ENCODE measurements at regions not wholly inside any gene's neighbourhood (a gene's known extent, or its start where the extent isn't known, plus 50 kb on each side); places are given as distances from the start of the nearest gene placed in this dataset.

DNA sequence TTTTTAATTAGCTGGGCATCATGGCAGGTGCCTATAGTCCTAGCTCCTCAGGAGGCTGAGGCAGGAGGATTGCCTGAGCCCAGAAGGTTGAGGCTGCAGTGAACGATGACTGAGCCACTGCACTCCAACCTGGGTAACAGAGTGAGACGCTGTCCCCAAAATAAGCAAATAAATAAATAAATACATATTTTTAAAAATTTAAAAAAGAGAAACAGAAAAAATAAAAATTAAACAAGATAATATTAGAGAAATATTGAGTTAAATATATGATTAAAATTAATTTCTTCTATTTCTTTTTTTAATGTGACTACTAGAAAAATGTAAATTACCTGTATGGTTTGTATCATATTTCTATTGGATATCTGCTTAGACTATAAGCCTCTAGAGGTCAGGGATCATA lies 59.3 kb upstream of the ATP1A1 start:
- TF ChIP-seq, protein P1, sequence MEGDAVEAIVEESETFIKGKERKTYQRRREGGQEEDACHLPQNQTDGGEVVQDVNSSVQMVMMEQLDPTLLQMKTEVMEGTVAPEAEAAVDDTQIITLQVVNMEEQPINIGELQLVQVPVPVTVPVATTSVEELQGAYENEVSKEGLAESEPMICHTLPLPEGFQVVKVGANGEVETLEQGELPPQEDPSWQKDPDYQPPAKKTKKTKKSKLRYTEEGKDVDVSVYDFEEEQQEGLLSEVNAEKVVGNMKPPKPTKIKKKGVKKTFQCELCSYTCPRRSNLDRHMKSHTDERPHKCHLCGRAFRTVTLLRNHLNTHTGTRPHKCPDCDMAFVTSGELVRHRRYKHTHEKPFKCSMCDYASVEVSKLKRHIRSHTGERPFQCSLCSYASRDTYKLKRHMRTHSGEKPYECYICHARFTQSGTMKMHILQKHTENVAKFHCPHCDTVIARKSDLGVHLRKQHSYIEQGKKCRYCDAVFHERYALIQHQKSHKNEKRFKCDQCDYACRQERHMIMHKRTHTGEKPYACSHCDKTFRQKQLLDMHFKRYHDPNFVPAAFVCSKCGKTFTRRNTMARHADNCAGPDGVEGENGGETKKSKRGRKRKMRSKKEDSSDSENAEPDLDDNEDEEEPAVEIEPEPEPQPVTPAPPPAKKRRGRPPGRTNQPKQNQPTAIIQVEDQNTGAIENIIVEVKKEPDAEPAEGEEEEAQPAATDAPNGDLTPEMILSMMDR (IDR thresholded peaks at IDR 0.05) = no peak

DNA sequence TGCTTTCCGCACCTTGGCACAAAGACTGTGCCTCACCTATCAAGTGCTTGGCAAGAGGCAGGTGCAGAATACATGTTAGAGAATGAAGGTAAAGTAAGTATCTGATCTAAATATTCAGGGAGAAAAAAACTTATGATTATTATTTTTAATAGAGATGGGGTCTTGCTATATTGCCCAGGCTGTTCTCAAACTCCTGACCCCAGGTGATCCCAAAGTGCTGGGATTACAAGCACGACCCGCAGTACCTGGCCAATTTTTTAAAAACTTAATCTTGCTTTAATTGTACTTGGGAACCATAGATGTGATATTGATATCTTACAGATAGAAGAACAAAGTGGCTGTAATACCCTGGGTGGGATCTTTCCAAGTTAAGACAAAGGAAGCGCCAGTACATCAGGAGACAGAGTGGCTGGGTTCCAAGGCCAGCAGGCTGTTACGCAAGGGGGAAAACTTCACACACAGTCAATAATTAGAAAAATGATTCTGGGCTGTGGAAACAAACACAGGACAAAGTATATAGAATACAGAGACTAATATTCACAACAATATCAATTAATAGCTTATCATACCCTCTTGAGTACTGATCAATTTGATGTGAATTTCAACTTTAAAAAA lies 58.6 kb upstream of the ATP1A1 start:
- TF ChIP-seq, protein P1 (IDR thresholded peaks at IDR 0.05) = no peak
- Mint-ChIP-seq H3K4me3 (no peak overlapping the region), H3K9me3 (no peaks in the 10 kb centered on the region), H3K27me3 (ENCODE audit: low read depth, poor library complexity) (no peaks in the 10 kb centered on the region), H3K4me1 (peaks cover 28% of the 10 kb centered on the region), H3K36me3 (ENCODE audit: low read depth) (no peaks in the 10 kb centered on the region), H3K27ac (no peak overlapping the region)
- DNase-seq = no peak

More for the DNA sequence above, 59.3 kb upstream of the ATP1A1 start:
- H3K4me3 Mint-ChIP-seq = no peak overlapping the region
- no peaks in the 10 kb centered on the region for H3K36me3 Mint-ChIP-seq (ENCODE audit: low read depth)
- H3K9me3 Mint-ChIP-seq = no peaks in the 10 kb centered on the region
- peaks cover 27% of the 10 kb centered on the region for H3K4me1 Mint-ChIP-seq
- H3K27ac Mint-ChIP-seq = no peak overlapping the region
- no peak for DNase-seq
- H3K27me3 Mint-ChIP-seq (ENCODE audit: low read depth, poor library complexity) = no peaks in the 10 kb centered on the region

DNA sequence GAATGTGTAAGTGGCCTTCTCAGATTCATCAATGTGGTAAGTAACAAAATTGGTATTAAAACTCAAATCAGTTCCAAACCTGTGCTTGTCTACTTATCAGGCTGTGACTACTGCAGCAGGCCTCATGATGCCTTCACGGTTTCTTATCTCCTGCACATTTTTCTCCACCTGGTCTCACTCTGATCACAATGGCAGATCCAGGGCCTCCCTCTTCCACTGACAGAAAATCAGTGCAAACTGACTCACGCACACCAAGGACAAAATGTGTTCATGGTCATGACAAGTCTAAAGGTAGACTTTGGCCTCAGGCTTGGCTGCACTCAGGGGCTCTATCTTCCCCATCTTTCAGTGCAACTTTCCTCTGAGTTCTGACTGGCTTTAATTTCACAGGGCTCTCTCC lies 56.7 kb upstream of the ATP1A1 start:
- peaks cover 17% of the 10 kb centered on the region for H3K4me1 Mint-ChIP-seq
- no peak for DNase-seq
- TF ChIP-seq, protein P1 (IDR thresholded peaks at IDR 0.05) = no peak
- H3K36me3 Mint-ChIP-seq (ENCODE audit: low read depth) = no peaks in the 10 kb centered on the region
- H3K9me3 Mint-ChIP-seq = no peaks in the 10 kb centered on the region
- no peaks in the 10 kb centered on the region for H3K27me3 Mint-ChIP-seq (ENCODE audit: low read depth, poor library complexity)
- H3K27ac Mint-ChIP-seq = no peak overlapping the region
- H3K4me3 Mint-ChIP-seq = no peak overlapping the region

DNA sequence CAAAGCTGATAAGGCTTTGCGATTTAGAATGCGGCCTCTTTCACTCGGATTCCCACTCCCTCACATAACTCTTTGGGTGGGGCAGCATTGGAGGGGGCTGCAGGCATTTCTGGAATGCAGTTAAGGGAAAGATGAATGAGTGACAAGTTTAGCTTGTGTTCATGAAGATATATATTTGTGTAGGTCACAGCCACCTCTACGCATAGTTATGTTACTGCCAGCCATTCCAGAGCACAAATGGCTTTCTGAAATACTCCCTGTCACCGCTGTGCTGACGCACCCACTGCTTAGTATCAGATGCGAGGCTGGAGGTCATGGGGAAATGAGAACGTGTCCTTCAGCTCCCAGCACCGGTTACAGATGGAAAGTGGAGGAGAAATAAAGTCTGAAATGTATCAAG lies 54.1 kb upstream of the ATP1A1 start:
- Mint-ChIP-seq H3K27ac (no peak overlapping the region), H3K9me3 (no peaks in the 10 kb centered on the region), H3K36me3 (ENCODE audit: low read depth) (no peaks in the 10 kb centered on the region), H3K4me1 (peaks cover 9% of the 10 kb centered on the region), H3K4me3 (no peak overlapping the region), H3K27me3 (ENCODE audit: low read depth, poor library complexity) (no peaks in the 10 kb centered on the region)
- no peak for DNase-seq
- TF ChIP-seq, protein P1 (IDR thresholded peaks at IDR 0.05) = no peak

DNA sequence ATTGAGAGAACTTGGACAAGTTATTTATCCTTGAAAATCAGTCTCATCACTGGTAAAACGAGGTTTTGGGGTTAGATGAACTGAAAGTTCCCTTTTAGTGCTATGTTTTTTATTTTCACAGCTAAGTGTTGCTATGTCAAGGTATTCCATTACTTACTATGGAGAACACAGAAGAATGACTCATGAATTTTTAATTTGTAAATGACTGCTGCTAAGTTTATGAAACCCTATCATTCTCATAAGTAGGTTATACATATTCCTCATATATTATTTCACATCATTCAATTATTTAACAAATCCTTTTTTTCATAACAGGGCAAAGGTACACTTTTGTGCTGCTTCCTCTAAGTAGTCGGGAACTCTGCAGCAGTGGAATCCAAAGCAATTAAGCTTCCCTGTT lies 52.2 kb upstream of the ATP1A1 start:
- no peaks in the 10 kb centered on the region for H3K36me3 Mint-ChIP-seq (ENCODE audit: low read depth)
- H3K4me3 Mint-ChIP-seq = no peak overlapping the region
- TF ChIP-seq, protein P1 (IDR thresholded peaks at IDR 0.05) = no peak
- DNase-seq = no peak
- no peak overlapping the region for H3K27ac Mint-ChIP-seq
- H3K4me1 Mint-ChIP-seq = peaks cover 9% of the 10 kb centered on the region
- H3K9me3 Mint-ChIP-seq = no peaks in the 10 kb centered on the region
- H3K27me3 Mint-ChIP-seq (ENCODE audit: low read depth, poor library complexity) = no peaks in the 10 kb centered on the region

DNA sequence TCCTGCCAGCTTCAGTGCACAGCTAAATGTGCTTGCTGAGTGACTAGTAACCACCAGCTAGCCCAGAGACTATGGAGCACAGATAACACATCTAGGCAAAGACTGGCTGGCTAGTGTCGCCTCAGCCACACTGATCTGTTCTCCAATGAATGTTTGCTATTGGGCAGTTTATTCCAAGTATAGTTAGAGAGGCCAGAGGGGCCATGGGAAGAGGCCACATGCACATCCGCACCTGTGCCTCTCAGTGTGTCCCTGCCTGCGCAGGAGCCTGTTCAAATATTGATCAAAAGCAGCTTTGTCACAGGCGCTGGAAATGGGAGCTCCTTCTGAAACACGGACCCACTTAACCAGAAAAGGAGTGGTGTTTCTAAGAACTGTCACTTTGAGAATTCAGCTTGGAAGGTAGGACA lies 51.3 kb upstream of the ATP1A1 start:
- H3K36me3 Mint-ChIP-seq (ENCODE audit: low read depth) = no peaks in the 10 kb centered on the region
- no peaks in the 10 kb centered on the region for H3K9me3 Mint-ChIP-seq
- peaks cover 9% of the 10 kb centered on the region for H3K4me1 Mint-ChIP-seq
- no peak overlapping the region for H3K4me3 Mint-ChIP-seq
- no peak for DNase-seq
- H3K27me3 Mint-ChIP-seq (ENCODE audit: low read depth, poor library complexity) = no peaks in the 10 kb centered on the region
- TF ChIP-seq, protein P1 (IDR thresholded peaks at IDR 0.05) = no peak
- H3K27ac Mint-ChIP-seq = no peak overlapping the region

Data from nephron progenitor cell (in vitro differentiated cells).